HepG2 (cell line): ENCODE measurements at regions not wholly inside any gene's neighbourhood (a gene's known extent, or its start where the extent isn't known, plus 50 kb on each side); places are given as distances from the start of the nearest gene placed in this dataset.

Source experiments
- EZH2 ChIP-seq: conservative IDR thresholded peaks from 2 replicates; pipeline ENCODE4 v1.6.1; 2012; ENCODE audit warnings: mild to moderate bottlenecking, low read depth, low read length, moderate library complexity
- FOXK1 ChIP-seq: sonication (generic); formaldehyde crosslinking; IDR thresholded peaks from 2 replicates; pipeline ENCODE4 v1.4.0; 2020; ENCODE audit warnings: low read depth, missing genetic modification reagents, borderline replicate concordance
- FOXO4 ChIP-seq: sonication (generic); formaldehyde crosslinking; conservative IDR thresholded peaks from 2 replicates; pipeline ENCODE4 v1.8.1; 2023; ENCODE audit warnings: missing genetic modification reagents
- MLXIP ChIP-seq: sonication (generic); formaldehyde crosslinking; IDR thresholded peaks from 2 replicates; pipeline ENCODE4 v1.9.0; 2021; ENCODE audit warnings: missing genetic modification reagents, borderline replicate concordance
- TGIF2 ChIP-seq: IDR thresholded peaks from 2 replicates; pipeline ENCODE4 v1.6.1; 2016; ENCODE audit warnings: control low read depth, missing compliant biosample characterization
- ZNF160 ChIP-seq: sonication (generic); formaldehyde crosslinking; IDR thresholded peaks from 2 replicates; pipeline ENCODE4 v1.8.0; 2022; ENCODE audit warnings: mild to moderate bottlenecking, inconsistent platforms, missing genetic modification reagents

GRCh38 chr16:86219655-86220445 lies 290.5 kb upstream of the FOXF1 start:
- TF ChIP-seq ZNF160 (CRISPR knock-in tag) = no peak
- TF ChIP-seq MLXIP = no peak
- TF ChIP-seq TGIF2 (CRISPR knock-in tag) = no peak
- no peak for TF ChIP-seq FOXO4 (CRISPR knock-in tag)
- no peak for TF ChIP-seq FOXK1 (CRISPR knock-in tag)
- no peak for TF ChIP-seq EZH2
